ENCODE measurements at regions not wholly inside any gene's neighbourhood (a gene's known extent, or its start where the extent isn't known, plus 50 kb on each side); places are given as distances from the start of the nearest gene placed in this dataset.

- TF ChIP-seq EZH2 (IDR thresholded peaks at IDR 0.05) = no peak
- no peak for TF ChIP-seq POLR2AphosphoS5 (IDR thresholded peaks at IDR 0.05; ENCODE audit: borderline replicate concordance, low read depth, low read length)
- TF ChIP-seq FOXP2 (optimal IDR thresholded peaks at IDR 0.05; ENCODE audit: control extremely low read depth, extremely low read length, insufficient read depth) = no peak
These were observed 239.1 kb downstream of the KCNS3 start for GRCh38 chr2:18117592-18117991.

All from SK-N-MC (cell line).